ENCODE measurements at regions not wholly inside any gene's neighbourhood (a gene's known extent, or its start where the extent isn't known, plus 50 kb on each side); places are given as distances from the start of the nearest gene placed in this dataset.
"Not testable (repeated sequence)": the region's sequence is repeated elsewhere in the genome, so short reads cannot be mapped to it uniquely, and the experiment has no call there.

DNA sequence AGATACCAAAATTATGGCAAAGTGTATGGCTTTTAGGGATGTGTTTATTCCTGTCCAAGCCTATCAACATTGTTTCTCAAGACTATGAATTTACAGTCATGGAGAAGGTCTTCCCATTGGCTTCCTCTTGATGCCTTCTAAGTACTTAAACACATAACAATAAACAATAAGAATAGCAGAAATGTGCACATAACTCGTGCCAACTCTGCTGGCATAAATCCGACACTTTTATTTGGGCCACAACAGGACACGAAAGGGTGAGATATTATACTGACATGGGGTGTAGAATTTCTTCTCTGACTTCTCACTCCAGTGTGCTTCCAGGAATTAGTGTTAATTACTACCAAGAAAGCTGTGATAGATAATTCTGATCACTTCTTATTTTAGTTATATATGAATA, 695.9 kb upstream of the SLC35B3 start:
- H3K4me1 Mint-ChIP-seq (ENCODE audit: low read depth, unreplicated experiment): peaks cover 9% of the 10 kb centered on the region
- no peaks in the 10 kb centered on the region for H4K20me1 ChIP-seq (ENCODE audit: insufficient read depth, low read length)
- H3K9me3 ChIP-seq (ENCODE audit: insufficient read depth, low read depth, low read length): no peaks in the 10 kb centered on the region
- H3K79me2 ChIP-seq (ENCODE audit: insufficient read depth, low read length): no peaks in the 10 kb centered on the region
- no peaks in the 10 kb centered on the region for H3K9me3 Mint-ChIP-seq (ENCODE audit: unreplicated experiment)
- no peak for TF ChIP-seq EZH2 (IDR thresholded peaks at IDR 0.05; ENCODE audit: insufficient read depth, low read length)
- TF ChIP-seq, protein P1, sequence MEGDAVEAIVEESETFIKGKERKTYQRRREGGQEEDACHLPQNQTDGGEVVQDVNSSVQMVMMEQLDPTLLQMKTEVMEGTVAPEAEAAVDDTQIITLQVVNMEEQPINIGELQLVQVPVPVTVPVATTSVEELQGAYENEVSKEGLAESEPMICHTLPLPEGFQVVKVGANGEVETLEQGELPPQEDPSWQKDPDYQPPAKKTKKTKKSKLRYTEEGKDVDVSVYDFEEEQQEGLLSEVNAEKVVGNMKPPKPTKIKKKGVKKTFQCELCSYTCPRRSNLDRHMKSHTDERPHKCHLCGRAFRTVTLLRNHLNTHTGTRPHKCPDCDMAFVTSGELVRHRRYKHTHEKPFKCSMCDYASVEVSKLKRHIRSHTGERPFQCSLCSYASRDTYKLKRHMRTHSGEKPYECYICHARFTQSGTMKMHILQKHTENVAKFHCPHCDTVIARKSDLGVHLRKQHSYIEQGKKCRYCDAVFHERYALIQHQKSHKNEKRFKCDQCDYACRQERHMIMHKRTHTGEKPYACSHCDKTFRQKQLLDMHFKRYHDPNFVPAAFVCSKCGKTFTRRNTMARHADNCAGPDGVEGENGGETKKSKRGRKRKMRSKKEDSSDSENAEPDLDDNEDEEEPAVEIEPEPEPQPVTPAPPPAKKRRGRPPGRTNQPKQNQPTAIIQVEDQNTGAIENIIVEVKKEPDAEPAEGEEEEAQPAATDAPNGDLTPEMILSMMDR (IDR thresholded peaks at IDR 0.05; ENCODE audit: insufficient read depth, low read depth, low read length): no peak
- no peaks in the 10 kb centered on the region for H3K27me3 ChIP-seq (ENCODE audit: insufficient read depth, low read length)
- DNase-seq (ENCODE audit: low read depth): no peak
- no peak overlapping the region for H3K4me3 ChIP-seq (ENCODE audit: insufficient read depth, low read depth, low read length)
- no peak overlapping the region for H3K27ac ChIP-seq (ENCODE audit: low read depth, low read length)
- no peak for FAIRE-seq
- H3K4me3 Mint-ChIP-seq (ENCODE audit: unreplicated experiment): no peak overlapping the region
- H2AFZ ChIP-seq (ENCODE audit: low read depth, low read length): no peak overlapping the region
- H3K4me2 ChIP-seq (ENCODE audit: low read length): no peak overlapping the region
- H3K9ac ChIP-seq (ENCODE audit: low read length): no peak overlapping the region
- no peaks in the 10 kb centered on the region for H3K27me3 Mint-ChIP-seq (ENCODE audit: low read depth, unreplicated experiment)
- H3K4me1 ChIP-seq (ENCODE audit: insufficient read depth, low read length): peaks cover 6% of the 10 kb centered on the region
- no peaks in the 10 kb centered on the region for H3K36me3 Mint-ChIP-seq (ENCODE audit: low read depth, unreplicated experiment)
- H3K36me3 ChIP-seq (ENCODE audit: insufficient read depth, low read length): no peaks in the 10 kb centered on the region
- no peak overlapping the region for H3K27ac Mint-ChIP-seq (ENCODE audit: unreplicated experiment)

- H3K4me3 ChIP-seq (ENCODE audit: insufficient read depth, low read depth, low read length): no peak overlapping the region
- no peaks in the 10 kb centered on the region for H3K9me3 ChIP-seq (ENCODE audit: insufficient read depth, low read depth, low read length)
- peaks cover 6% of the 10 kb centered on the region for H3K4me1 ChIP-seq (ENCODE audit: insufficient read depth, low read length)
- no peak for FAIRE-seq
- Mint-ChIP-seq H3K9me3 (ENCODE audit: unreplicated experiment) (no peaks in the 10 kb centered on the region), H3K4me1 (ENCODE audit: low read depth, unreplicated experiment) (peaks cover 9% of the 10 kb centered on the region), H3K27me3 (ENCODE audit: low read depth, unreplicated experiment) (no peaks in the 10 kb centered on the region), H3K36me3 (ENCODE audit: low read depth, unreplicated experiment) (no peaks in the 10 kb centered on the region), H3K27ac (ENCODE audit: unreplicated experiment) (no peak overlapping the region), H3K4me3 (ENCODE audit: unreplicated experiment) (no peak overlapping the region)
- H3K4me2 ChIP-seq (ENCODE audit: low read length): no peak overlapping the region
- TF ChIP-seq, protein P1 (IDR thresholded peaks at IDR 0.05; ENCODE audit: insufficient read depth, low read depth, low read length): no peak
- DNase-seq (ENCODE audit: low read depth): no peak
- no peaks in the 10 kb centered on the region for H3K79me2 ChIP-seq (ENCODE audit: insufficient read depth, low read length)
- no peak overlapping the region for H2AFZ ChIP-seq (ENCODE audit: low read depth, low read length)
- no peaks in the 10 kb centered on the region for H3K36me3 ChIP-seq (ENCODE audit: insufficient read depth, low read length)
- no peak overlapping the region for H3K9ac ChIP-seq (ENCODE audit: low read length)
- no peak overlapping the region for H3K27ac ChIP-seq (ENCODE audit: low read depth, low read length)
- no peaks in the 10 kb centered on the region for H3K27me3 ChIP-seq (ENCODE audit: insufficient read depth, low read length)
- no peaks in the 10 kb centered on the region for H4K20me1 ChIP-seq (ENCODE audit: insufficient read depth, low read length)
Observed at GRCh38 chr6:9128970-9129369, 693.6 kb upstream of the SLC35B3 start.

- no peaks in the 10 kb centered on the region for H4K20me1 ChIP-seq (ENCODE audit: insufficient read depth, low read length)
- H3K4me2 ChIP-seq (ENCODE audit: low read length): peak overlapping the region; percentile 59
- H3K36me3 ChIP-seq (ENCODE audit: insufficient read depth, low read length): no peaks in the 10 kb centered on the region
- Mint-ChIP-seq H3K4me1 (ENCODE audit: low read depth, unreplicated experiment) (peaks cover 9% of the 10 kb centered on the region), H3K27ac (ENCODE audit: unreplicated experiment) (peak overlapping the region; percentile 7), H3K9me3 (ENCODE audit: unreplicated experiment) (no peaks in the 10 kb centered on the region), H3K36me3 (ENCODE audit: low read depth, unreplicated experiment) (no peaks in the 10 kb centered on the region), H3K27me3 (ENCODE audit: low read depth, unreplicated experiment) (no peaks in the 10 kb centered on the region), H3K4me3 (ENCODE audit: unreplicated experiment) (no peak overlapping the region)
- no peak for TF ChIP-seq EZH2 (IDR thresholded peaks at IDR 0.05; ENCODE audit: insufficient read depth, low read length)
- TF ChIP-seq, protein P1 (IDR thresholded peaks at IDR 0.05; ENCODE audit: insufficient read depth, low read depth, low read length): no peak
- DNase-seq (ENCODE audit: low read depth) (peak; percentile 93), FAIRE-seq (no peak)
- no peak overlapping the region for H2AFZ ChIP-seq (ENCODE audit: low read depth, low read length)
- H3K9me3 ChIP-seq (ENCODE audit: insufficient read depth, low read depth, low read length): no peaks in the 10 kb centered on the region
- H3K4me3 ChIP-seq (ENCODE audit: insufficient read depth, low read depth, low read length): no peak overlapping the region
- H3K79me2 ChIP-seq (ENCODE audit: insufficient read depth, low read length): no peaks in the 10 kb centered on the region
- H3K9ac ChIP-seq (ENCODE audit: low read length): peak overlapping the region; percentile 22
- H3K27ac ChIP-seq (ENCODE audit: low read depth, low read length): peak overlapping the region; percentile 33
- peaks cover 6% of the 10 kb centered on the region for H3K4me1 ChIP-seq (ENCODE audit: insufficient read depth, low read length)
- no peaks in the 10 kb centered on the region for H3K27me3 ChIP-seq (ENCODE audit: insufficient read depth, low read length)
Observed at GRCh38 chr6:9126878-9127560, 691.7 kb upstream of the SLC35B3 start.

DNA sequence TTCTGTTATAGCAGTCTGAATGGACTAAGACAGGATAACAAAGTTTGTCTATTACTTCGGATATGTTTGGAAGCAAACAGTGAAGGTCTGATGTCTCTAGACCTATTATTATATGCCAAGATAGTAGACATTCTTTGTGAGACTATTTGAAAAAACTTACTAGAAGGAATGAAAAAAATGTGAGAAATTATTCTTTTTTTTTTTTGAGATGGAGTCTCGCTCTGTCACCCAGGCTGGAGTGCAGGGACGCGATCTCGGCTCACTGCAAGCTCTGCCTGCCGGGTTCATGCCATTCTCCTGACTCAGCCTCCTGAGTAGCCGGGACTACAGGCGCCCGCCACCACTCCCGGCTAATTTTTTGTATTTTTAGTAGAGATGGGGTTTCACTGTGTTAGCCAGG, 690.7 kb upstream of the SLC35B3 start:
- H3K36me3 Mint-ChIP-seq (ENCODE audit: low read depth, unreplicated experiment); H3K36me3 ChIP-seq (ENCODE audit: insufficient read depth, low read length); H3K4me3 ChIP-seq (ENCODE audit: insufficient read depth, low read depth, low read length); H3K9me3 Mint-ChIP-seq (ENCODE audit: unreplicated experiment); H2AFZ ChIP-seq (ENCODE audit: low read depth, low read length); H3K27me3 Mint-ChIP-seq (ENCODE audit: low read depth, unreplicated experiment); H3K4me1 Mint-ChIP-seq (ENCODE audit: low read depth, unreplicated experiment); H3K27me3 ChIP-seq (ENCODE audit: insufficient read depth, low read length); FAIRE-seq; H3K27ac ChIP-seq (ENCODE audit: low read depth, low read length); H3K4me1 ChIP-seq (ENCODE audit: insufficient read depth, low read length); H3K4me3 Mint-ChIP-seq (ENCODE audit: unreplicated experiment); H4K20me1 ChIP-seq (ENCODE audit: insufficient read depth, low read length); DNase-seq (ENCODE audit: low read depth); H3K9me3 ChIP-seq (ENCODE audit: insufficient read depth, low read depth, low read length); H3K79me2 ChIP-seq (ENCODE audit: insufficient read depth, low read length); H3K9ac ChIP-seq (ENCODE audit: low read length): not testable (repeated sequence)
- peak overlapping the region; percentile 59 for H3K4me2 ChIP-seq (ENCODE audit: low read length)
- peak overlapping the region; percentile 86 for H3K27ac Mint-ChIP-seq (ENCODE audit: unreplicated experiment)
